ENCODE measurements at regions not wholly inside any gene's neighbourhood (a gene's known extent, or its start where the extent isn't known, plus 50 kb on each side); places are given as distances from the start of the nearest gene placed in this dataset.

- intact Hi-C loops (cut with DNase I; ENCODE audit: low total_unique reads): no loop called here
- no peak overlapping the region for H3K4me3 ChIP-seq
- TF ChIP-seq POLR2AphosphoS5 (IDR thresholded peaks at IDR 0.05): no peak
- TF ChIP-seq POLR2A (IDR thresholded peaks at IDR 0.05): no peak
- no peak for TF ChIP-seq CTCF (IDR thresholded peaks at IDR 0.05 in 8 of 11, conservative IDR thresholded peaks at IDR 0.05 in 3 of 11)
- 47 to 73% (median 62%) methylated on average over 1 of the region's 1 CpG for WGBS, 5 donors
- H3K36me3 ChIP-seq: no peaks in the 10 kb centered on the region
- H3K27ac ChIP-seq: no peak overlapping the region
- peaks cover 0 to 9% (median 3%) of the 10 kb centered on the region in 8 donors for H3K9me3 ChIP-seq
- DNase-seq: no peak
- H3K4me1 ChIP-seq: no peaks in the 10 kb centered on the region
- H3K27me3 ChIP-seq (replicated peaks in 1 of 7): no peaks in the 10 kb centered on the region
These were observed 953.8 kb downstream of the IGSF11 start for GRCh38 chr3:118080889-118081288.

- intact Hi-C loops (cut with DNase I; ENCODE audit: low total_unique reads): no loop called here
- WGBS, 5 donors: 47 to 58% (median 55%) methylated on average over 3 of the region's 3 CpGs
- no peak for DNase-seq
- Histone ChIP-seq H3K4me1 (no peaks in the 10 kb centered on the region), H3K36me3 (no peaks in the 10 kb centered on the region), H3K27ac (no peak overlapping the region), H3K9me3 (peaks cover 0 to 26% (median 19%) of the 10 kb centered on the region in 8 donors), H3K4me3 (no peak overlapping the region), H3K27me3 (replicated peaks in 1 of 7) (no peaks in the 10 kb centered on the region)
- TF ChIP-seq CTCF (IDR thresholded peaks at IDR 0.05 in 8 of 11, conservative IDR thresholded peaks at IDR 0.05 in 3 of 11): no peak
- no peak for TF ChIP-seq POLR2AphosphoS5 (IDR thresholded peaks at IDR 0.05)
- no peak for TF ChIP-seq POLR2A (IDR thresholded peaks at IDR 0.05)
These were observed 946.0 kb downstream of the IGSF11 start for GRCh38 chr3:118088696-118089095.

GRCh38 chr3:118089563-118089962 is 945.1 kb downstream of the IGSF11 start:
- no peaks in the 10 kb centered on the region for H3K36me3 ChIP-seq
- no peak overlapping the region for H3K4me3 ChIP-seq
- H3K4me1 ChIP-seq: no peaks in the 10 kb centered on the region
- peaks cover 0 to 35% (median 28%) of the 10 kb centered on the region in 8 donors for H3K9me3 ChIP-seq
- WGBS, 5 donors: 75 to 97% (median 86%) methylated on average over 1 of the region's 1 CpG
- DNase-seq: no peak
- H3K27me3 ChIP-seq (replicated peaks in 1 of 7): no peaks in the 10 kb centered on the region
- H3K27ac ChIP-seq: no peak overlapping the region
- TF ChIP-seq POLR2AphosphoS5 (IDR thresholded peaks at IDR 0.05): no peak
- no peak for TF ChIP-seq POLR2A (IDR thresholded peaks at IDR 0.05)
- TF ChIP-seq CTCF (IDR thresholded peaks at IDR 0.05 in 8 of 11, conservative IDR thresholded peaks at IDR 0.05 in 3 of 11): no peak
- intact Hi-C loops (cut with DNase I; ENCODE audit: low total_unique reads): no loop called here

GRCh38 chr3:118097226-118097625 is 937.4 kb downstream of the IGSF11 start:
- DNase-seq: no peak
- H3K27ac ChIP-seq: no peak overlapping the region
- intact Hi-C loops (cut with DNase I; ENCODE audit: low total_unique reads): no loop called here
- H3K9me3 ChIP-seq: peaks cover 0 to 40% (median 28%) of the 10 kb centered on the region in 8 donors
- no peaks in the 10 kb centered on the region for H3K27me3 ChIP-seq (replicated peaks in 1 of 7)
- H3K4me1 ChIP-seq: no peaks in the 10 kb centered on the region
- H3K36me3 ChIP-seq: no peaks in the 10 kb centered on the region
- H3K4me3 ChIP-seq: no peak overlapping the region
- TF ChIP-seq POLR2AphosphoS5 (IDR thresholded peaks at IDR 0.05) (no peak), CTCF (IDR thresholded peaks at IDR 0.05 in 8 of 11, conservative IDR thresholded peaks at IDR 0.05 in 3 of 11) (no peak), POLR2A (IDR thresholded peaks at IDR 0.05) (no peak)
- WGBS, 5 donors: 80 to 87% (median 81%) methylated on average over 2 of the region's 2 CpGs

All from spleen (tissue), 11 donors.